PC-9 (cell line): ENCODE measurements at regions not wholly inside any gene's neighbourhood (a gene's known extent, or its start where the extent isn't known, plus 50 kb on each side); places are given as distances from the start of the nearest gene placed in this dataset.

Source experiments
- BruUV-seq: library from RNA; stranded (reverse); fragments of 400-500 nt; replicated peaks from 2 replicates; lab custom pipeline; 2021; lab: Mats Ljungman, UMichigan
- CTCF ChIA-PET: fragments of 300-600 bp; sonication (Branson Sonifier 250); formaldehyde crosslinking; loops from one replicate; lab custom pipeline; 2022; ENCODE audit warnings: antibody characterized with exemption; lab: Charles Lee
- POLR2A ChIA-PET: fragments of 300-600 bp; sonication (Branson Sonifier 250); formaldehyde crosslinking; loops from one replicate; lab custom pipeline; 2022; ENCODE audit warnings: antibody characterized with exemption; ENCODE audit not compliant: unreplicated experiment; lab: Charles Lee
- DNase-seq, 2 experiments: peaks; one replicate each; pipeline versions ENCODE4 v3.0.0 to v3.0.0-alpha.2; 2015 to 2022; ENCODE audit warnings: mixed read lengths in 1 of 2
- H2AFZ ChIP-seq: fragments of 200-600 bp; sonication (generic); 2 replicates; pipeline ENCODE4 v1.8.1; 2017; ENCODE audit warnings: antibody characterized with exemption
- H3F3A ChIP-seq: fragments of 200-600 bp; sonication (generic); 2 replicates; pipeline ENCODE4 v1.8.1; 2017; ENCODE audit warnings: antibody characterized with exemption, mild to moderate bottlenecking, low read depth; ENCODE audit not compliant: insufficient read depth
- H3K27ac ChIP-seq: fragments of 200-600 bp; sonication (generic); 2 replicates; pipeline ENCODE4 v1.6.1; 2016; ENCODE audit warnings: mixed run types
- H3K27me3 ChIP-seq: fragments of 200-600 bp; sonication (generic); 2 replicates; pipeline ENCODE4 v1.6.1; 2016; ENCODE audit warnings: low read depth, mixed run types; ENCODE audit not compliant: insufficient read depth
- H3K36me3 ChIP-seq: fragments of 200-600 bp; sonication (generic); 2 replicates; pipeline ENCODE4 v1.6.1; 2016; ENCODE audit warnings: low read depth, mixed run types
- H3K4me1 ChIP-seq: fragments of 200-600 bp; sonication (generic); replicated peaks from 2 replicates; pipeline ENCODE4 v1.6.1; 2016; ENCODE audit warnings: mixed run types; ENCODE audit not compliant: insufficient read depth
- H3K4me2 ChIP-seq: fragments of 200-600 bp; sonication (generic); 2 replicates; pipeline ENCODE4 v1.6.1; 2017; ENCODE audit warnings: mixed run types
- H3K4me3 ChIP-seq: fragments of 200-600 bp; sonication (generic); 2 replicates; pipeline ENCODE4 v1.6.1; 2016; ENCODE audit warnings: mixed run types
- H3K79me2 ChIP-seq: fragments of 200-600 bp; sonication (generic); 2 replicates; pipeline ENCODE4 v1.6.1; 2017; ENCODE audit warnings: low read depth, mixed run types
- H3K9me2 ChIP-seq: fragments of 200-600 bp; sonication (generic); 2 replicates; pipeline ENCODE4 v1.8.1; 2017; ENCODE audit warnings: mild to moderate bottlenecking; ENCODE audit not compliant: insufficient read depth
- H3K9me3 ChIP-seq: fragments of 200-600 bp; sonication (generic); 2 replicates; pipeline ENCODE4 v1.8.1; 2016; ENCODE audit warnings: low read depth; ENCODE audit not compliant: insufficient read depth
- H4K20me1 ChIP-seq: fragments of 200-600 bp; sonication (generic); 2 replicates; pipeline ENCODE4 v1.8.1; 2017; ENCODE audit not compliant: insufficient read depth
- EZH2 ChIP-seq: fragments of 200-600 bp; sonication (generic); IDR thresholded peaks from 2 replicates; pipeline ENCODE4 v1.8.0; 2017; ENCODE audit warnings: antibody characterized with exemption, low read depth
- intact Hi-C: fragments of 100-400 bp; cut with micrococcal nuclease; formaldehyde crosslinking; loops from one replicate; pipeline ENCODE4 v1.10.0; 2022; ENCODE audit not compliant: unreplicated experiment
- TF ChIP-seq, protein P1 (sequence below): fragments of 200-600 bp; sonication (generic); conservative IDR thresholded peaks from 2 replicates; pipeline ENCODE4 v1.6.1; 2017; ENCODE audit warnings: mixed run types, antibody characterized with exemption, mild to moderate bottlenecking, moderate library complexity

DNA sequence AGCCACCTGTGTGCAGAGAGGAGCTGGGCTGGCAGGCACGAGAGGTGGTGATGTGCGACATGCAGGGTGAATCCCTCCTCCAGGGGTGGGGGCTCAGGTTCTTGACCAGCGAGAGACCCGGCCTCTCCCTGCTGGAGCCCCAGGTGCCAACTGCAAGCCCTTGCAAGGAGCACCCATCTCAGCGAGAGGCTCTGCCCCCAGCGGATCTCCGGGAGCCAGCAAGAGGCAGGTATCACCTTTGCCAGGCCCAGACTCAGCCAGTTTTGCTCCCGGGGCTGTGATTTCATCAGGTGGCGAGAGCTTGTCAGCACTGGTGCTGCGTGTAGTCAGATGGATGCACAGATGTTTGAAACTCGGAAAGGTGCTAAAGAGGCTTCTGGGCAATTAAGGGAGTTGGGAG lies 87.7 kb downstream of the TFAP2C start:
- no peaks in the 10 kb centered on the region for H4K20me1 ChIP-seq
- no peaks in the 10 kb centered on the region for H3K9me2 ChIP-seq
- no peaks in the 10 kb centered on the region for H3K9me3 ChIP-seq
- no peaks in the 10 kb centered on the region for H3K79me2 ChIP-seq
- POLR2A ChIA-PET = no interaction called here
- peaks cover 3% of the 10 kb centered on the region; the same call in 1 of the 2 replicates for H3F3A ChIP-seq
- H2AFZ ChIP-seq = no peak overlapping the region
- no peak overlapping the region for H3K27ac ChIP-seq
- H3K4me3 ChIP-seq = no peak overlapping the region
- intact Hi-C loops = no loop called here
- DNase-seq = no peak
- H3K27me3 ChIP-seq = no peaks in the 10 kb centered on the region
- CTCF ChIA-PET = no interaction called here
- BruUV-seq = no TSS peak
- H3K4me2 ChIP-seq = no peak overlapping the region
- TF ChIP-seq EZH2 = no peak
- no peaks in the 10 kb centered on the region for H3K36me3 ChIP-seq
- peaks cover 10% of the 10 kb centered on the region for H3K4me1 ChIP-seq

DNA sequence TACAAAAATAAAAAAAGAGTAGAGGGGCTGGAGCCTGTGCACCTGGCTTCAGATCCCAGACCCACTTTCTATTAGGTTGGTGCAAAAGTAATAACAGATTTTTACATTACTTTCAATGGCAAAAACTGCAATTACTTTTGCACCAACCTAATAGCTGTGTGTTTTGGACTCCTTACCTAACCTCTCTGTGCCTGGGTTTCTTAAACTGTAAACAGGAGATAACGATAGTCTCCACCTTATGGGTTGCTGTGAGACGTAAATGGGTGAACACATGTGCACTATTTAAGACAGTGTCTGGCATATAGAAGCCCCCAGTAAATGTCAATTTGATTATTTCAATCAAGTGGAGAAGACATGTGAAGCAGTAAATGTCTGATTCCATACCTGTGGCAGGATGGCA lies 89.7 kb downstream of the TFAP2C start:
- intact Hi-C loops = no loop called here
- H3K36me3 ChIP-seq = no peaks in the 10 kb centered on the region
- H3F3A ChIP-seq = no peaks in the 10 kb centered on the region
- H3K4me1 ChIP-seq = no peaks in the 10 kb centered on the region
- no peak overlapping the region for H3K4me3 ChIP-seq
- TF ChIP-seq, protein P1, sequence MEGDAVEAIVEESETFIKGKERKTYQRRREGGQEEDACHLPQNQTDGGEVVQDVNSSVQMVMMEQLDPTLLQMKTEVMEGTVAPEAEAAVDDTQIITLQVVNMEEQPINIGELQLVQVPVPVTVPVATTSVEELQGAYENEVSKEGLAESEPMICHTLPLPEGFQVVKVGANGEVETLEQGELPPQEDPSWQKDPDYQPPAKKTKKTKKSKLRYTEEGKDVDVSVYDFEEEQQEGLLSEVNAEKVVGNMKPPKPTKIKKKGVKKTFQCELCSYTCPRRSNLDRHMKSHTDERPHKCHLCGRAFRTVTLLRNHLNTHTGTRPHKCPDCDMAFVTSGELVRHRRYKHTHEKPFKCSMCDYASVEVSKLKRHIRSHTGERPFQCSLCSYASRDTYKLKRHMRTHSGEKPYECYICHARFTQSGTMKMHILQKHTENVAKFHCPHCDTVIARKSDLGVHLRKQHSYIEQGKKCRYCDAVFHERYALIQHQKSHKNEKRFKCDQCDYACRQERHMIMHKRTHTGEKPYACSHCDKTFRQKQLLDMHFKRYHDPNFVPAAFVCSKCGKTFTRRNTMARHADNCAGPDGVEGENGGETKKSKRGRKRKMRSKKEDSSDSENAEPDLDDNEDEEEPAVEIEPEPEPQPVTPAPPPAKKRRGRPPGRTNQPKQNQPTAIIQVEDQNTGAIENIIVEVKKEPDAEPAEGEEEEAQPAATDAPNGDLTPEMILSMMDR = no peak
- no peak for TF ChIP-seq EZH2
- H3K9me2 ChIP-seq = no peaks in the 10 kb centered on the region
- no peak overlapping the region for H3K4me2 ChIP-seq
- H3K27me3 ChIP-seq = no peaks in the 10 kb centered on the region
- ChIA-PET POLR2A (no interaction called here), CTCF (no interaction called here)
- no peak for DNase-seq
- no peak overlapping the region for H2AFZ ChIP-seq
- H3K27ac ChIP-seq = no peak overlapping the region
- no TSS peak for BruUV-seq
- H3K79me2 ChIP-seq = no peaks in the 10 kb centered on the region
- no peaks in the 10 kb centered on the region for H3K9me3 ChIP-seq
- H4K20me1 ChIP-seq = no peaks in the 10 kb centered on the region

DNA sequence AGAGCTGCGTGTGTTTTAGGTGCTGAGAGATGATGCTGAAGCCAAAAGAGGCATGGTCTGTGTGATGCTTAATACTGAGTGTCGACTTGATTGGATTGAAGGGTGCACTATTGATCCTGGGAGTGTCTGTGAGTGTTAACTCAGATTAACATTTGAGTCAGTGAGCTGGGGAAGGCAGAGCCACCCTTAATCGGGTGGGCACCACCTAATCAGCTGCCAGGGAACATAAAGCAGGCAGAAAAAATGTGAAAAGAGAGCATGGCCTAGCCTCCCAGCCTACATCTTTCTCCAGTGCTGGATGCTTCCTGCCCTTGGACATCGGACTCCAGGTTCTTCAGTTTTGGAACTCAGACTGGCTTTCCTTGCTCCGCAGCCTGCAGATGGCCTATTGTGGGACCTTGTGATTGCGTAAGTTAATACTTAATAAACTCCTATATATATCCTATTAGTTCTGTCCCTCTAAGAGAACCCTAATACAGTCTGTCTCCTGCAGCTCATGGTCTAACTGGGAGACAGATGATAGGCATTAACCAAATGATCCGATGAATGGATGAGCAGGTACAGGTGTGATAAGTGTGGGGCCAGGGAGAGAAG lies 91.6 kb downstream of the TFAP2C start:
- intact Hi-C loops = no loop called here
- Histone ChIP-seq H3K4me3 (no peak overlapping the region), H2AFZ (no peak overlapping the region), H3K79me2 (no peaks in the 10 kb centered on the region), H3K27ac (no peak overlapping the region), H3K9me2 (no peaks in the 10 kb centered on the region), H3F3A (no peaks in the 10 kb centered on the region), H4K20me1 (no peaks in the 10 kb centered on the region), H3K4me1 (no peaks in the 10 kb centered on the region), H3K27me3 (no peaks in the 10 kb centered on the region), H3K36me3 (no peaks in the 10 kb centered on the region), H3K4me2 (no peak overlapping the region), H3K9me3 (no peaks in the 10 kb centered on the region)
- ChIA-PET CTCF (interaction anchor here (0.6 kb wide), 1 partner anchor 267 kb away, joined by 3 read pairs; no protein-coding TSS in a partner anchor), POLR2A (no interaction called here)
- TF ChIP-seq, protein P1 = no peak
- no peak for TF ChIP-seq EZH2
- BruUV-seq = no TSS peak
- no peak for DNase-seq

DNA sequence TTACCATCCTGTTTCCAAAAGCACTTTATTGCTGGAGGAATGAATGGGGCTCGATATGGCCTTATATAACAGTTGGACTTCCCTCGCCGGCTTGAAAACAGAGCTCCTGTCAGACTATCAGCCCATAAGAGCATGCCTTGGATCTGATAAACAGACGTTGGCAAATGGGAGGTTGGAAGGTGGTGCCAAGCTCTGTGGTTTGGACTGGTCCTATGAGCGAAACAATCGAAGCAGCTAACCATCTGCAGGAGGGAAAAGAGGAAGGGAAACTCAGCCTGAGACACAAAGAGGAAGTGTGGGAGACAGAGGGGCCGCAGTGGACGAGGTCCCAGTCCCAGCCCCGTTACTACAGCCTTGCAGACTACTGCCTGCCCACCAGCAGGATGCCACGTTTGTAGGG lies 92.9 kb downstream of the TFAP2C start:
- no peaks in the 10 kb centered on the region for H3K4me1 ChIP-seq
- H3K27ac ChIP-seq = no peak overlapping the region
- H3K79me2 ChIP-seq = no peaks in the 10 kb centered on the region
- H3F3A ChIP-seq = no peaks in the 10 kb centered on the region
- no peak overlapping the region for H3K4me3 ChIP-seq
- POLR2A ChIA-PET = no interaction called here
- no peaks in the 10 kb centered on the region for H3K27me3 ChIP-seq
- H4K20me1 ChIP-seq = no peaks in the 10 kb centered on the region
- no peak overlapping the region for H3K4me2 ChIP-seq
- H3K36me3 ChIP-seq = no peaks in the 10 kb centered on the region
- no peak overlapping the region for H2AFZ ChIP-seq
- DNase-seq = no peak
- intact Hi-C loops = no loop called here
- no peaks in the 10 kb centered on the region for H3K9me3 ChIP-seq
- no TSS peak for BruUV-seq
- TF ChIP-seq EZH2 = no peak
- TF ChIP-seq, protein P1 = no peak
- CTCF ChIA-PET = no interaction called here
- H3K9me2 ChIP-seq = no peaks in the 10 kb centered on the region
